SJCRH30 (cell line): ENCODE measurements at regions not wholly inside any gene's neighbourhood (a gene's known extent, or its start where the extent isn't known, plus 50 kb on each side); places are given as distances from the start of the nearest gene placed in this dataset.

Source experiments
- DNase-seq, 2 experiments: peaks; one replicate each; pipeline ENCODE4 v3.0.0-alpha.2; 2015 to 2020
- H3K27ac ChIP-seq: fragments of 250-450 bp; sonication (Bioruptor Pico); 2 replicates; pipeline ENCODE4 v1.5.1; 2020; ENCODE audit warnings: mild to moderate bottlenecking, moderate library complexity
- H3K27me3 ChIP-seq: fragments of 250-450 bp; sonication (Bioruptor Pico); 2 replicates; pipeline ENCODE4 v1.5.1; 2020; ENCODE audit warnings: mild to moderate bottlenecking, moderate library complexity
- H3K36me3 ChIP-seq: fragments of 250-450 bp; sonication (Bioruptor Pico); 2 replicates; pipeline ENCODE4 v1.5.1; 2020; ENCODE audit warnings: mild to moderate bottlenecking, moderate library complexity
- H3K4me1 ChIP-seq: fragments of 250-450 bp; sonication (Bioruptor Pico); 2 replicates; pipeline ENCODE4 v1.5.1; 2020; ENCODE audit warnings: mild to moderate bottlenecking, moderate library complexity
- H3K4me3 ChIP-seq: fragments of 250-450 bp; sonication (Bioruptor Pico); 2 replicates; pipeline ENCODE4 v1.5.1; 2020; ENCODE audit warnings: mild to moderate bottlenecking, moderate library complexity
- H3K9me3 ChIP-seq: fragments of 250-450 bp; sonication (Bioruptor Pico); replicated peaks from 2 replicates; pipeline ENCODE4 v1.5.1; 2020; ENCODE audit warnings: mild to moderate bottlenecking, moderate library complexity

DNA sequence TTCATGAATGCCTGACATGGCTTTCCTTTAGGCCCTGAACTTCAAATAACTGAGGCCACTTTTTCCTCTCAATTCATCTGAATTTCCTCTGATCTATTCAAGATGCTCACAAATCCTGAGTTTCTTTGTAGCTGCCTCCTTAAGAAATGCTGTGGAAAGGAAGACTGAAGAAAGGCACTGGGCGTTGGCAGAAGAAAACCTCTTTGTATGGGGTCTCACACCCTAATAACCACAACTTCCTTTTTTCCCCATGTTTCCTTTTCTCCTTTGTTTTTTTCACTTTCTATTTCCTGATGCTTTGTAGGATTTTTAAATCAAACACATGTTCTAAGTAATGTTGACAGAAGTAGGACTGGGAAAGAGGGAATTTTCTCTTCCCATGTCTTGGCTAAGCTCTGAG is 447.4 kb downstream of the CMPK2 start:
- Histone ChIP-seq H3K27me3 (no peaks in the 10 kb centered on the region), H3K27ac (no peak overlapping the region), H3K9me3 (no peaks in the 10 kb centered on the region), H3K4me3 (no peak overlapping the region), H3K4me1 (peaks cover under 1% of the 10 kb centered on the region; the same call in 1 of the 2 replicates), H3K36me3 (no peaks in the 10 kb centered on the region)
- no peak for DNase-seq

DNA sequence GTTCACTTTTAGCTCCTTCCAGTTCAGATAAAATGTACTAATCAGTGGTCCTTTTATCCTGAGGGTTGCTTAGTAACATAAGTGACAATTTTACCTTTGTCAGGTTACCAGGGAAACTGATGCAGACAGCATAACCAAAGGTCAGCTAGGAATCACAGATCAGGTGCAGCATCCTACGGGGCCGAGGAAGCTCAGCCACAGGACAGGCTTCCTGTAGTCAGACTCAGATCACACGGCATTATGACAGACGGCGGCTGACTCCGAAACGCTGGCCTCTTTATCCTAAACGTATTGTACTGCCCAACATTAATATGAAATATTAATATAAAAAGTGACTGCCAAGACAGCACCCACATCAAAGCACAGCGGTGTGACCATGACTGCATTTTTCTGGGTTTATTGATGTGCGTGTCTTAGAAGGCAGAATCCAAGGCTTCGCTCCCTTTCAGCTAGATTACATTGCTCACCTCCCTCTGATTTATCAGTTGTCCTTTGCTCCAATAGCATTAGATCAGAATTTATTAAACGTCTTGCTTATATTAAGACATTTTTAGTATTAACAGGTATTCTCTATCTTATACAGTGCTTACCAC is 444.5 kb downstream of the CMPK2 start:
- Histone ChIP-seq H3K9me3 (no peaks in the 10 kb centered on the region), H3K4me3 (no peak overlapping the region), H3K4me1 (peaks cover 13% of the 10 kb centered on the region), H3K27ac (no peak overlapping the region), H3K27me3 (no peaks in the 10 kb centered on the region), H3K36me3 (no peaks in the 10 kb centered on the region)
- no peak for DNase-seq

DNA sequence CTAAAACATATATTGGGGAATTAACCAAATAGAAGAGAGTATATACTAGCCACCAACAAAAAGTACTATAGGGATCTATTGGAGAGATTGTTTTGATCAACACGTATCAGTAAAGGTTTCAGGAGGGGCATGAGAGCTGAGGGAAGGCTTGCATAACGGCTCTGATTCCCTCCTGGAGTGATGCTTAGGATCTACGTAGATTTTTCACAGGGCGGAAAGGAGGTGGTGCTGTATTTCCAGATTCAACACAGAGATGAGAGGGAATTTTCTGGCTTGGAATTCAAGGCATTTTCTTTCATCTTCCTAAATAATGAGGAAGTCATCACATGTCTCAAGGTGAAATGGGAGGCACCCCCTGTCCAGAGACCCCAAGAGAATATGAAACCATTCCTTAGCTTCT is 443.8 kb downstream of the CMPK2 start:
- no peaks in the 10 kb centered on the region for H3K27me3 ChIP-seq
- peaks cover 13% of the 10 kb centered on the region for H3K4me1 ChIP-seq
- no peak for DNase-seq
- H3K36me3 ChIP-seq = no peaks in the 10 kb centered on the region
- no peaks in the 10 kb centered on the region for H3K9me3 ChIP-seq
- H3K27ac ChIP-seq = no peak overlapping the region
- no peak overlapping the region for H3K4me3 ChIP-seq

DNA sequence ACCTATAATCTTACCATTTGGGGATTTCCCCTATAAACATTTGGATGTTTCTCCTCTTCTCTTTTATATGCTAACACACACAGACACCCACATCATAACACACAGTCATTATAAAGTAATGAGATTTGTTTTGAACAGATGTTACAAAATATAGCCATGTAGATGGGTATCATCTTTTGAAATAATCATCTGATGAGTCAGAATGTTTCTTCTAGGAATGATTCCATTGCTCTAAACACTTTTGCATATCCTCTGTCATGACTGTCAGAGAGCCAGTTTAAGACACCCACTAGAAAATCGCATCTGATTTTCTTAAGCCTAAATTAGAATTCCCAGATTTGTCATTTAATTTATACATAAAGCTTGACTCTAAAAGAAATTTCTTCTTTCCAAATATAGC is 442.6 kb downstream of the CMPK2 start:
- H3K27ac ChIP-seq = no peak overlapping the region
- H3K36me3 ChIP-seq = no peaks in the 10 kb centered on the region
- no peak overlapping the region for H3K4me3 ChIP-seq
- H3K27me3 ChIP-seq = no peaks in the 10 kb centered on the region
- peaks cover 13% of the 10 kb centered on the region for H3K4me1 ChIP-seq
- no peaks in the 10 kb centered on the region for H3K9me3 ChIP-seq
- no peak for DNase-seq

DNA sequence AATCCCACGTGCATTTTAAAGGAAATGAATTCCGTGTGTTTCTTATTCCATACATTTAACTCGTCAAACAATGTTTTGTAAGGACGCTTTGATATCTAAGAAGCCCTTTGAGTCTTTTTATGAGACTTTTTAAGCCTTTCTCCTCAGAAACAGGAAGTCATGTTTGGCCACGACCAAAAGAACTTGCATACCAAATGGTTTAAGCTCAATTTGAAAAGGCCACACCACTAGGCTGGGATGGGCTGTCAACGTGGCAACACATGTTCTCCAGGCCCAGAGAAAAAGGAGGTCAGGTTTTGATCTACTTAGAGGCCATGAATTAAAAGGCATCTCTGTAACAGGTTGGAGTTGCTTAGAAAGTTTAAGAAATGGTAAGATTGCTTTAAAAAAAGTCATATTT is 441.8 kb downstream of the CMPK2 start:
- Histone ChIP-seq H3K9me3 (no peaks in the 10 kb centered on the region), H3K27me3 (no peaks in the 10 kb centered on the region), H3K4me3 (no peak overlapping the region), H3K27ac (no peak overlapping the region), H3K4me1 (peaks cover 13% of the 10 kb centered on the region), H3K36me3 (no peaks in the 10 kb centered on the region)
- peak; percentile 13 to 46 for DNase-seq

DNA sequence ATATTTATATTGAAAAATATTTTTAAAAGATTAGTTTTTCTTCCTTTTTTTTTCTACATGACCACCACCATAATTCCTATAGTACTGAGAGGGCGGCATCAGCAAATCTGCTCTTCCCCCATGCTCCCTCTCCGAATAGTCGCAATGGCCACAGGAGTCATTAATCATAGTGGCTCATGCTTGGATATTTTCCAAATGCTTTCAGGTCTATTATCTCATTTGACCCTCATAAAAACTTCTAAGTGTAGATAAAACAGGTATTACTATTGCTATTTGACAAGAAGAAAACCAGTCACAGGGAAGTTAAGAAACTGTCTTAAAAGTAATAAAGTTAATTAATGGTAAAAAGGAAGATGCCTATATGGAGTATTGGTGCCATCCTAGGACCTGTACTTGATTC is 440.7 kb downstream of the CMPK2 start:
- DNase-seq = no peak
- no peaks in the 10 kb centered on the region for H3K36me3 ChIP-seq
- H3K27ac ChIP-seq = no peak overlapping the region
- no peaks in the 10 kb centered on the region for H3K27me3 ChIP-seq
- peaks cover 13% of the 10 kb centered on the region for H3K4me1 ChIP-seq
- H3K9me3 ChIP-seq = no peaks in the 10 kb centered on the region
- no peak overlapping the region for H3K4me3 ChIP-seq

- Histone ChIP-seq H3K9me3 (no peaks in the 10 kb centered on the region), H3K4me1 (peaks cover 1% of the 10 kb centered on the region; the same call in 1 of the 2 replicates), H3K36me3 (no peaks in the 10 kb centered on the region), H3K27ac (no peak overlapping the region), H3K4me3 (no peak overlapping the region), H3K27me3 (0 out of 2 replicates have a peak, but pooled peaks cover 3% of the 10 kb centered on the region)
- no peak for DNase-seq
Measured at GRCh38 chr2:6429210-6429986, 436.3 kb downstream of the CMPK2 start.

GRCh38 chr2:6434438-6434837 is 431.3 kb downstream of the CMPK2 start:
- Histone ChIP-seq H3K9me3 (no peaks in the 10 kb centered on the region), H3K4me3 (no peak overlapping the region), H3K36me3 (no peaks in the 10 kb centered on the region), H3K27ac (no peak overlapping the region), H3K27me3 (peaks cover 8% of the 10 kb centered on the region; the same call in 1 of the 2 replicates), H3K4me1 (no peaks in the 10 kb centered on the region)
- DNase-seq = no peak

DNA sequence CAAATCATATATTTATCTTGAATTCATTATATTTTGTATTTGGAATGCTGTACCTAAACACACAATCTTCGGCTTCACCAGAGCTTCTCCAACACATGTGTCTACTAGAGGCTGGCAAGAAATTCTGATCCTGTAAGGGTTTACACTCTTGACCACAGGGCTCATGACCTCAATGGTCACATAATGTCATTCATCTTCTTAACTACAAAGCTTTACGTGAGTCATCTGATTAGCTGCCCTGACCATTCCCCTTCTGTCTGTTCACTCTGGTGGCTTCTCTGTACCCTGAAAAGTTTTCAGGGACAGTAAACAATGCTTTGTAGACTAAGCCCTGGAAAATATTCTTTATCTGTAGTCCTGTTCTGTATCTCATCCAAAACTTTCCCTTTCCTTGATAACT is 423.9 kb downstream of the CMPK2 start:
- Histone ChIP-seq H3K27ac (no peak overlapping the region), H3K4me3 (no peak overlapping the region), H3K27me3 (peaks cover 5% of the 10 kb centered on the region; the same call in 1 of the 2 replicates), H3K9me3 (no peaks in the 10 kb centered on the region), H3K36me3 (no peaks in the 10 kb centered on the region), H3K4me1 (peaks cover 8% of the 10 kb centered on the region)
- DNase-seq = peak in 1 of 2 experiments; percentile 25

- H3K27me3 ChIP-seq = peaks cover 5% of the 10 kb centered on the region; the same call in 1 of the 2 replicates
- H3K9me3 ChIP-seq = no peaks in the 10 kb centered on the region
- peak in 1 of 2 experiments; percentile 37 for DNase-seq
- peaks cover 8% of the 10 kb centered on the region for H3K4me1 ChIP-seq
- no peak overlapping the region for H3K4me3 ChIP-seq
- H3K36me3 ChIP-seq = no peaks in the 10 kb centered on the region
- no peak overlapping the region for H3K27ac ChIP-seq
Measured at GRCh38 chr2:6442252-6442985, 423.3 kb downstream of the CMPK2 start.

DNA sequence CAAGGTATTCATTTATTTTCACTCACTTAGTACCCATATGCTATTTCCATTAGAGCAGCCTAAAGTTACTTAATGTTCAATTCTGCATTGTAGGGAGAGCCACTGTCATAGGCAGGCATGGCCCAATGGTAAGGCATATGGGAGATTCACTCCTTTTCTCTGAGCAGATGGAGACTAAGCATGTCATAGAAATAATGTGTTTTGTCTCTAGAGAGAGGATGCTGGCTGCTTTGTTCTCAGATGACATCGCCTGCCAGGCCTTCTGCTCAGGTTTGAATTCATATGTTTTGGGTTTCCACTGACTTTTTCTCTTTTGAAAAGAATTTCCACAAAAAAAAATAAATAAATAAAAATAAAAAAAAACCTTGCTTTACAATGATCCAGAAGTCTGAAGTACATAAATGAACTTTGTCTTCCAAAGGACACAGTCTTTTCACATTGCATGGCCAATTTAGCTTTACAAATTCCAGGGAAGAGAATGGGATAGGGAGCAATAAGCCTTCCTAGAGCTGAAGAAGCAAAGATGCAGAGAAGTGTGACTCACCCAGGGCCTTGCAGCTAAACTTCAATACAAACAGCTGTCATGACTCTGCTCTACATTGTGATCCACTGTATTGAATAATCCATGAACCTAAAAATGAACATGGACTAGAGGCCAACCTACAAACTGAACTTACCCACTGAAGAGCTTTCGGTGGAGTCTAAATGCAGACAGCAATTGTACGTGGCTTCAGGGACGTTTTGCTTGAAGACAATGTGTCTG is 422.5 kb downstream of the CMPK2 start:
- H3K4me1 ChIP-seq = peaks cover 8% of the 10 kb centered on the region
- peak in 1 of 2 experiments; percentile 45 for DNase-seq
- H3K27me3 ChIP-seq = peaks cover 5% of the 10 kb centered on the region; the same call in 1 of the 2 replicates

GRCh38 chr2:6444514-6444913 is 421.2 kb downstream of the CMPK2 start:
- H3K4me3 ChIP-seq = no peak overlapping the region

More for the DNA sequence above, 422.5 kb downstream of the CMPK2 start:
- no peak overlapping the region for H3K27ac ChIP-seq
- H3K36me3 ChIP-seq = no peaks in the 10 kb centered on the region
- H3K9me3 ChIP-seq = no peaks in the 10 kb centered on the region
- no peak overlapping the region for H3K4me3 ChIP-seq

DNA sequence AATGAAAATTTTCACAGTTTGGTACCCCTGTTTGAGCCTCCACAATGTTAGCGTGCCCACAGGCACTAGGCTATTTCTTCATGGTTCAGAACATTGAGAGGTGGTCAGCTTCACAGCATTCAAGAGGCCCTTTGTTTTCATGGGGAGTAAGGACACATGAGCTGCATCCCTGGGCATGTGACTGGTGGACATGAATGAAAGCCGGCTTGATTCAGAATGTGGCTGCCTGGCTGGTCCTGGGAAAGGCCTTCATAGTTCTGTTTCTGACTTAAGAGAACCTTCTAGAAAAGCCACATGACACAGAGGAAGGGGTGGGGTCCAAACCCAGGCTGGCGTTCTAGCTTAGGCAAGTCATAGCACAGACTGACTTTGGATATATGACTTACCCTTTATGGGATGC is 420.6 kb downstream of the CMPK2 start:
- Histone ChIP-seq H3K36me3 (no peaks in the 10 kb centered on the region), H3K27me3 (no peaks in the 10 kb centered on the region), H3K27ac (no peak overlapping the region), H3K4me3 (no peak overlapping the region), H3K9me3 (no peaks in the 10 kb centered on the region), H3K4me1 (peaks cover 8% of the 10 kb centered on the region)
- DNase-seq = no peak

More at GRCh38 chr2:6444514-6444913, 421.2 kb downstream of the CMPK2 start:
- Histone ChIP-seq H3K27me3 (no peaks in the 10 kb centered on the region), H3K9me3 (no peaks in the 10 kb centered on the region), H3K4me1 (peaks cover 8% of the 10 kb centered on the region), H3K27ac (no peak overlapping the region), H3K36me3 (no peaks in the 10 kb centered on the region)
- DNase-seq = no peak

DNA sequence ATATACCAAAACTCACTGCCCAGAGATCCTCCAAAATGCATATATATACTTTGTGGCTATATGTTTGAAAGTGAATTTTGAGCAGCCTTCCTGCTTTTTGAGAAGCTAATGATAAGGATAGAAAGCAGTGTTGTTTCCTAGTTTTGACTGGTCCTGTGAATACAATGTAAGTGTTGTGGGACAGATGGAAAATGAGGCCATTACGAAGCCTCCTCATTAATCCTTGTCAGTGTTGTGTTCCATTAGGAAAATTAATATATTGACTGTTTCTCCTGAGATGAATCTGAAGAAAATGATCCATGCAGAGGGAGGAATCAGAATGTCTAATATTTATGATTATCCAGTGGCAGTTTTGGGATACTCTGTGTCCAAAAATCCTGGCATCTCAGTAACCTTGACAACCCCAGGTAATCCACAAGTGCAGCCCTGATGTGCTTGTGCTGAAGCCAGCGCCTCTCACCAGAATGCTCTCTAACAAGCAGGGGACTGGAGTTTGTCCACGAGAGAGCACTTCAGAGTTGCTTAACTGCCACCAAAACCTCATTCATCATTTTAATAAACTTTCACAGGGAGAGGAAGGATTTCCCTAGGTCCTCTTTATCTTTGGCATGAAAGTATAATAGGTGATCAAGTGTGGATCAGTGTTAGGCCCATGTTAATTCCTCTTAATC is 418.6 kb downstream of the CMPK2 start:
- no peak overlapping the region for H3K4me3 ChIP-seq
- H3K27ac ChIP-seq = no peak overlapping the region
- no peak for DNase-seq
- H3K4me1 ChIP-seq = peaks cover 5% of the 10 kb centered on the region
- H3K36me3 ChIP-seq = no peaks in the 10 kb centered on the region
- H3K27me3 ChIP-seq = no peaks in the 10 kb centered on the region
- no peaks in the 10 kb centered on the region for H3K9me3 ChIP-seq
